ENCODE measurements at regions not wholly inside any gene's neighbourhood (a gene's known extent, or its start where the extent isn't known, plus 50 kb on each side); places are given as distances from the start of the nearest gene placed in this dataset.

- Histone ChIP-seq H2AFZ (ENCODE audit: insufficient read depth, low read depth, low read length, poor library complexity, severe bottlenecking) (no peak overlapping the region), H3K4me1 (ENCODE audit: control insufficient read depth in 2 of 2, insufficient read depth in 2 of 2, low read length in 2 of 2) (no peaks in the 10 kb centered on the region), H3K9ac (ENCODE audit: low read length) (no peak overlapping the region), H3K79me2 (ENCODE audit: control insufficient read depth, insufficient read depth, low read length) (no peaks in the 10 kb centered on the region), H3K27me3 (replicated peaks in 1 of 4; ENCODE audit: control extremely low read depth in 1 of 4, control insufficient read depth in 3 of 4, insufficient read depth in 4 of 4, low read length in 3 of 4) (no peaks in the 10 kb centered on the region), H3K27ac (ENCODE audit: low read length in 2 of 2) (no peak overlapping the region), H3K4me2 (replicated peaks; ENCODE audit: low read depth, low read length, poor library complexity, severe bottlenecking) (no peak overlapping the region), H3K9me3 (ENCODE audit: control extremely low read depth in 1 of 3, control insufficient read depth in 2 of 3, insufficient read depth in 1 of 3, low read length in 2 of 3) (no peaks in the 10 kb centered on the region), H3K36me3 (replicated peaks in 1 of 2; ENCODE audit: control extremely low read depth in 1 of 2, control insufficient read depth in 1 of 2, extremely low read depth in 1 of 2, insufficient read depth in 2 of 2, low read length in 1 of 2) (no peaks in the 10 kb centered on the region), H4K20me1 (ENCODE audit: control insufficient read depth, insufficient read depth, low read length, poor library complexity, severe bottlenecking) (no peaks in the 10 kb centered on the region), H3K4me3 (ENCODE audit: control extremely low read depth in 1 of 5, extremely low read depth in 1 of 5, insufficient read depth in 1 of 5, low read depth in 2 of 5, low read length in 4 of 5) (no peak overlapping the region)
- ChIA-PET CTCF (no interaction called here), POLR2A (no interaction called here)
- H3K9me3 Mint-ChIP-seq (ENCODE audit: insufficient read depth) = no peaks in the 10 kb centered on the region
- intact Hi-C loops (cut with micrococcal nuclease) = no loop called here
- no peak for DNase-seq
- H3K27ac Mint-ChIP-seq = no peak overlapping the region
- no peaks in the 10 kb centered on the region for H3K27me3 Mint-ChIP-seq
- H3K4me3 Mint-ChIP-seq = no peak overlapping the region
- WGBS (ENCODE audit: insufficient coverage) = no CpG with 5 or more reads among the region's 2 CpGs
- no peak for TF ChIP-seq EZH2 (IDR thresholded peaks at IDR 0.05; ENCODE audit: borderline replicate concordance, insufficient read depth, low read depth, low read length, poor library complexity, severe bottlenecking)
- TF ChIP-seq CTCF (IDR thresholded peaks at IDR 0.05) = no peak
- no peak for ATAC-seq (ENCODE audit: low read depth)
- H3K4me1 Mint-ChIP-seq = no peaks in the 10 kb centered on the region
Observed at GRCh38 chr9:10917001-10917400, 304.2 kb upstream of the PTPRD start.

GRCh38 chr9:10921671-10922070, 308.9 kb upstream of the PTPRD start:
- Histone ChIP-seq H3K27ac (ENCODE audit: low read length in 2 of 2) (no peak overlapping the region), H3K36me3 (replicated peaks in 1 of 2; ENCODE audit: control extremely low read depth in 1 of 2, control insufficient read depth in 1 of 2, extremely low read depth in 1 of 2, insufficient read depth in 2 of 2, low read length in 1 of 2) (no peaks in the 10 kb centered on the region), H3K4me3 (ENCODE audit: control extremely low read depth in 1 of 5, extremely low read depth in 1 of 5, insufficient read depth in 1 of 5, low read depth in 2 of 5, low read length in 4 of 5) (no peak overlapping the region), H3K4me2 (replicated peaks; ENCODE audit: low read depth, low read length, poor library complexity, severe bottlenecking) (no peak overlapping the region), H2AFZ (ENCODE audit: insufficient read depth, low read depth, low read length, poor library complexity, severe bottlenecking) (no peak overlapping the region), H3K79me2 (ENCODE audit: control insufficient read depth, insufficient read depth, low read length) (no peaks in the 10 kb centered on the region), H3K9ac (ENCODE audit: low read length) (no peak overlapping the region), H4K20me1 (ENCODE audit: control insufficient read depth, insufficient read depth, low read length, poor library complexity, severe bottlenecking) (no peaks in the 10 kb centered on the region), H3K9me3 (ENCODE audit: control extremely low read depth in 1 of 3, control insufficient read depth in 2 of 3, insufficient read depth in 1 of 3, low read length in 2 of 3) (no peaks in the 10 kb centered on the region), H3K27me3 (replicated peaks in 1 of 4; ENCODE audit: control extremely low read depth in 1 of 4, control insufficient read depth in 3 of 4, insufficient read depth in 4 of 4, low read length in 3 of 4) (no peaks in the 10 kb centered on the region), H3K4me1 (ENCODE audit: control insufficient read depth in 2 of 2, insufficient read depth in 2 of 2, low read length in 2 of 2) (no peaks in the 10 kb centered on the region)
- no peaks in the 10 kb centered on the region for H3K27me3 Mint-ChIP-seq
- no peak for TF ChIP-seq CTCF (IDR thresholded peaks at IDR 0.05)
- TF ChIP-seq EZH2 (IDR thresholded peaks at IDR 0.05; ENCODE audit: borderline replicate concordance, insufficient read depth, low read depth, low read length, poor library complexity, severe bottlenecking) = no peak
- WGBS (ENCODE audit: insufficient coverage) = no CpG with 5 or more reads among the region's 2 CpGs
- ChIA-PET CTCF (no interaction called here), POLR2A (no interaction called here)
- H3K9me3 Mint-ChIP-seq (ENCODE audit: insufficient read depth) = no peaks in the 10 kb centered on the region
- intact Hi-C loops (cut with micrococcal nuclease) = no loop called here
- H3K4me3 Mint-ChIP-seq = no peak overlapping the region
- ATAC-seq (ENCODE audit: low read depth) = no peak
- no peak overlapping the region for H3K27ac Mint-ChIP-seq
- no peaks in the 10 kb centered on the region for H3K4me1 Mint-ChIP-seq
- no peak for DNase-seq

Measured in B cell (primary cell).